ENCODE measurements at regions not wholly inside any gene's neighbourhood (a gene's known extent, or its start where the extent isn't known, plus 50 kb on each side); places are given as distances from the start of the nearest gene placed in this dataset.

DNA sequence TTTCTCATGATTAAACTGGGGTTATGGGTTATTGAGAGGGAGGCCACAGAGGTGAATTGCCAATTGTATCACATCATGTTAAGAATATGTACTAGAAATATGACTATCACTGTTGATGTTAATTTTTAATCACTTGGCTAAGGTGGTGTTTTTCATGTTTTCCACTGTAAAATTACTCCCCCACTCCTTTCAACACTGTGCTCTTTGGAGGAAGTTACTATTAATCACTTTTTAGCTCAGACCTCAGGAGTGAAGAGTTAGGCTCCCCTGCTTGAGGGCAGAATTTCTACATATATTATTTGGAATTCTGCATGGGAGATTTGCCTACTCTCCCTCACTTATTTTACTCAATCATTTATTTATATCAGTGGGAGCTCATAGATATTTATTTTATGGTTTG, 76.0 kb upstream of the OSR1 start:
- TF ChIP-seq, protein P1, sequence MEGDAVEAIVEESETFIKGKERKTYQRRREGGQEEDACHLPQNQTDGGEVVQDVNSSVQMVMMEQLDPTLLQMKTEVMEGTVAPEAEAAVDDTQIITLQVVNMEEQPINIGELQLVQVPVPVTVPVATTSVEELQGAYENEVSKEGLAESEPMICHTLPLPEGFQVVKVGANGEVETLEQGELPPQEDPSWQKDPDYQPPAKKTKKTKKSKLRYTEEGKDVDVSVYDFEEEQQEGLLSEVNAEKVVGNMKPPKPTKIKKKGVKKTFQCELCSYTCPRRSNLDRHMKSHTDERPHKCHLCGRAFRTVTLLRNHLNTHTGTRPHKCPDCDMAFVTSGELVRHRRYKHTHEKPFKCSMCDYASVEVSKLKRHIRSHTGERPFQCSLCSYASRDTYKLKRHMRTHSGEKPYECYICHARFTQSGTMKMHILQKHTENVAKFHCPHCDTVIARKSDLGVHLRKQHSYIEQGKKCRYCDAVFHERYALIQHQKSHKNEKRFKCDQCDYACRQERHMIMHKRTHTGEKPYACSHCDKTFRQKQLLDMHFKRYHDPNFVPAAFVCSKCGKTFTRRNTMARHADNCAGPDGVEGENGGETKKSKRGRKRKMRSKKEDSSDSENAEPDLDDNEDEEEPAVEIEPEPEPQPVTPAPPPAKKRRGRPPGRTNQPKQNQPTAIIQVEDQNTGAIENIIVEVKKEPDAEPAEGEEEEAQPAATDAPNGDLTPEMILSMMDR (IDR thresholded peaks at IDR 0.05; ENCODE audit: insufficient read depth, low read length, poor library complexity, severe bottlenecking) = no peak

DNA sequence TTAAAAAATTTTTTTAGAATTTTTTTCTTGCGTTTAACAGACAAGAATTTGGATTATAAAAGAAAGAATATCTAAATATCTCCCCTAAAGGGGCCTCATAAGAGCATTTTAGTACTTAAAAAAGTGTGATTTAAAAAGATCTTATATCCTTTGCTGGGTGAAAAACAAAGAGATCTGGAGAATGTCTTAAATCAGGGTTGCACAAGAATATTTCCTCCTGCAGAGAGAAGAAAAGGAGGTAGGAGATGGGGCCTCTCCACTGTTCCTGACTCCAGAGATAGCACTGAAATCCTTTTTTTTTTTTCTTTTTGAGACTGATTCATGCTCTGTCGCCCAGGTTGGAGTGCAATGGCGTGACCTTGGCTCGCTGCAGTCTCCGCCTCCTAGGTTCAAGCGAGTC, 68.5 kb upstream of the OSR1 start:
- Histone ChIP-seq H3K36me3 (ENCODE audit: control insufficient read depth, insufficient read depth, low read length) (no peaks in the 10 kb centered on the region), H3K27me3 (replicated peaks; ENCODE audit: control insufficient read depth, insufficient read depth, low read length) (no peaks in the 10 kb centered on the region), H3K4me3 (replicated peaks; ENCODE audit: low read depth, low read length) (no peak overlapping the region)
- TF ChIP-seq, protein P1 (IDR thresholded peaks at IDR 0.05; ENCODE audit: insufficient read depth, low read length, poor library complexity, severe bottlenecking) = no peak
- DNase-seq (ENCODE audit: extremely low read depth, insufficient read length) = no peak

More for the DNA sequence above, 76.0 kb upstream of the OSR1 start:
- H3K36me3 ChIP-seq (ENCODE audit: control insufficient read depth, insufficient read depth, low read length) = no peaks in the 10 kb centered on the region
- no peaks in the 10 kb centered on the region for H3K27me3 ChIP-seq (replicated peaks; ENCODE audit: control insufficient read depth, insufficient read depth, low read length)
- DNase-seq (ENCODE audit: extremely low read depth, insufficient read length) = no peak
- no peak overlapping the region for H3K4me3 ChIP-seq (replicated peaks; ENCODE audit: low read depth, low read length)

DNA sequence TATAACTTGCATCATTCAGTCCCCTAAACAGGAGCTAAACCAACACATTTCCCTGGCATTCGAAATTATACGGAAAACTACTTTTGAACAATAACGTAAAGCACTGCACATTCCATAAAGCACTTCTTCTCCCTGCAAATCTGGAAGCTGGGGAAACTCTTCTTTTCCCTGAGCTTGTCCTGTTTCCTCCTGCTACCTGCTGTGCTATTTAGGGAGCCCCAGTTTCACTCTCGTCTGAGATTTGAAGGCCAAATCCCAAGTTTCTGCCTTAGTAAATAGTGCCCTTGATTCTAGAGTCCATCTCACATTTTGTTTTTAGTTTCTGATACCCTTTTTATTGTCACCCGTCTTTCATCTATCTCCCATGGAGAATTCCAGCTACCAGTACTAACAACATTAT, 67.7 kb upstream of the OSR1 start:
- DNase-seq (ENCODE audit: extremely low read depth, insufficient read length) = no peak
- Histone ChIP-seq H3K36me3 (ENCODE audit: control insufficient read depth, insufficient read depth, low read length) (no peaks in the 10 kb centered on the region), H3K27me3 (replicated peaks; ENCODE audit: control insufficient read depth, insufficient read depth, low read length) (no peaks in the 10 kb centered on the region), H3K4me3 (replicated peaks; ENCODE audit: low read depth, low read length) (no peak overlapping the region)
- TF ChIP-seq, protein P1 (IDR thresholded peaks at IDR 0.05; ENCODE audit: insufficient read depth, low read length, poor library complexity, severe bottlenecking) = no peak

DNA sequence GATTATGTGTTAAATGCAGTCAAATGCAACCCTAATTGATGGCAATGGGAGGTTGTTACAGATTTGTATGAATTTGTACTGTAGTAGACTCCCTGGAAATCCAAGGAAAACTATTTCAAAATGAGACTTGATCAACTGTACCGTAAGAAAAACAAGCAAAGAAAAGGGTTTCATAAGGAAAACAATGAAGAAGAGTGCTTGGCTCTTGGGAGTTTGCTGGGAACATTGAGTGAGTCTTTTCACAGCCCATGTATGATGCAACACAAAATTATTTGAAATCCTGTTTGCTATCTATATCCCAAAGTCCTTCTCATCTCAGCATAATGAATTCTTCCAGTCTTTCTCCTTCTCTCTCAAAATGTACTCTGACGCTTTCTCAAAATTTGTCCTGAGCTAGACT, 67.0 kb upstream of the OSR1 start:
- Histone ChIP-seq H3K4me3 (replicated peaks; ENCODE audit: low read depth, low read length) (no peak overlapping the region), H3K27me3 (replicated peaks; ENCODE audit: control insufficient read depth, insufficient read depth, low read length) (no peaks in the 10 kb centered on the region), H3K36me3 (ENCODE audit: control insufficient read depth, insufficient read depth, low read length) (no peaks in the 10 kb centered on the region)
- DNase-seq (ENCODE audit: extremely low read depth, insufficient read length) = no peak
- TF ChIP-seq, protein P1 (IDR thresholded peaks at IDR 0.05; ENCODE audit: insufficient read depth, low read length, poor library complexity, severe bottlenecking) = no peak

DNA sequence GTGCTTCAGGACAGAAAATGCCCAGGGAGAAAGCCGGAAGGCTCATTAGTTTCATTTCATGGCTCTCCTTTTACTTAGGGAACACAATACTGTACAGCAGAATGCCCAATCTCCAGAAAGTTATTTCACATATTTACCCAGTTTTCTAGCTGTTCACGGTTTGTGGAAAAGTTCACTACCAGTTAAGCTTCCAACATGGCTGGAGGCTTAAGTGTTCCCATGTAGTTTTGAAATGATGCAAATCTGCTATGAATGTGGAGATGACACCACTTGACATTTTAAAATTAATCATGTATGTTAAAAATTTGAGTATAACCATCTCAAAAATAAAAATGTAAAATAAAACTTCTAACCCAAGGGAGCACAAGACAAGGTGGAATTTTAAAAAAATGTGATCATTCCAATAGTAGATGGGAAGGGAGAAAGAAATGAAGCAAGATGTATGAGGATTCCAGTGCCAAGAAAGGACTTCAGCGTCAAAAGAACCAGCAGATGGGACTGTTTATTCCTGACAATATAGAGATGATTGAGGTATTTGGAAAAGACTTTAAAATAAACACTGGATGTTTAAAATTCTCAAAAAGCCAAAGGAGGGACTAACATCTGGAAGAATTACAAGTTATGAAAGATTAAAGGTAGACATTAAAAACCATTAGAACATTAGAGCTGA, 60.9 kb upstream of the OSR1 start:
- TF ChIP-seq, protein P1 (IDR thresholded peaks at IDR 0.05; ENCODE audit: insufficient read depth, low read length, poor library complexity, severe bottlenecking) = no peak
- no peak for DNase-seq (ENCODE audit: extremely low read depth, insufficient read length)
- no peaks in the 10 kb centered on the region for H3K36me3 ChIP-seq (ENCODE audit: control insufficient read depth, insufficient read depth, low read length)

More for the DNA sequence above, 60.9 kb upstream of the OSR1 start:
- no peaks in the 10 kb centered on the region for H3K27me3 ChIP-seq (replicated peaks; ENCODE audit: control insufficient read depth, insufficient read depth, low read length)
- H3K4me3 ChIP-seq (replicated peaks; ENCODE audit: low read depth, low read length) = no peak overlapping the region
